GM21381 (cell line): ENCODE measurements at regions not wholly inside any gene's neighbourhood (a gene's known extent, or its start where the extent isn't known, plus 50 kb on each side); places are given as distances from the start of the nearest gene placed in this dataset.
A peak's percentile ranks its signal among the peaks of the same experiment; 100 is the strongest.
"Not testable (repeated sequence)": the region's sequence is repeated elsewhere in the genome, so short reads cannot be mapped to it uniquely, and the experiment has no call there.

ENCODE experiments used
- ATAC-seq: cut with Tn5 transposase; IDR thresholded peaks from one replicate; pipeline ENCODE4 v1.9.1; 2021; ENCODE audit warnings: mild to moderate bottlenecking, moderate library complexity; ENCODE audit not compliant: unreplicated experiment

DNA sequence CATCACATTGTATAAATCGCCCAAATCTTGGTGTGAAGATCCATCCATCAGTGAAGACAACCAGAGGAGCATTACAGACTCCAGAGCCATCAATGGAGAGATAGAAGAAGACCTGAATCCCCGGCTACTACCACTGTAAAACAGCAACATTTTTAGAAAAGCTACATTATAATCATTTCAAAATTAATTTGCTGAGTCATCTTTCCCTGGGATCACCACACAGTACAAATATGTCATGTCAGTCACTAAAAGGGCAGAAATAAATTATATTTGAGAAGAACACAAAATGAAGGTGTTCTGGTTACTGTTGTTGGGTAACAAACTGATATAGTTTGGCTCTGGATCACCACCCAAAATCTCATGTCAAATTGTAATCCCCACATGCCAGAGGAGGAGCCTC is 218.5 kb upstream of the STT3B start:
- no peak for ATAC-seq

DNA sequence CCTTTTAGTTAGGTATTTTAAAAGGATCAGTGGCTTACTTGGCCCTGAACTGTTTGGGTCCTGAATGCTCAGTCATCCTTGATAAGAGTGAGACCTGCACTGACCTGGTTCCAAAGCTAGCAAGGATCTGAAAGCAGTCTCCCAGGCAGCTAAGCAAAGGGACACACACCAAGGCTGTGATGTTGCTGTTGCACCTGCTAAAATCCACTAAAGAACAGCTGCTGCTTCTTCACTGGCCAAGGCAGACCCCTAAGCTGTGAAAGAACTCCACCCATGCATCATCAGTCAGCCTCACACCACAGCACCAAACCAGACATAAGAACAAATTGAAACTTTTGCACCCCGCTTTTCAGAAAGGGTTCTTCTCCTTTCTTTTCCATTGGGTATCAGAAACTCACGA is 213.4 kb upstream of the STT3B start:
- ATAC-seq: no peak

DNA sequence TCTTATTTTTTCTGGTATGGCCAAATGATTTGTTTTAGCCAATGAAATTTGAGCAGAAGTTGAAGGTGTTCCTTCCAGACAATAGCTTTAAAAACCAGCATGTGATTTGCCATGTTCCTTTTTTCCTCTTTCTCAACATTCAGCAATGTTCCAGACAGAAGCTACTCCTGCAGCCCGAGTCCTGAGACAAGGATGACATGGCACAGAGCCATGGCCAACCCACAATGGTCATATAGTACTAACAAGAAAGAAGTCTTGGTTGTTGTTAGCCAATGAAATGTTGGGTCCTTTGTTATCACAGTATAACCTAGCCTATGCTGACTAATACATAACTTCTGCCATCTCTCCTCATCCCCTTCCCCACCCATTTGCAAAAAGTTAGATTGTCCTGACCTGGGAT is 211.1 kb upstream of the STT3B start:
- no peak for ATAC-seq

DNA sequence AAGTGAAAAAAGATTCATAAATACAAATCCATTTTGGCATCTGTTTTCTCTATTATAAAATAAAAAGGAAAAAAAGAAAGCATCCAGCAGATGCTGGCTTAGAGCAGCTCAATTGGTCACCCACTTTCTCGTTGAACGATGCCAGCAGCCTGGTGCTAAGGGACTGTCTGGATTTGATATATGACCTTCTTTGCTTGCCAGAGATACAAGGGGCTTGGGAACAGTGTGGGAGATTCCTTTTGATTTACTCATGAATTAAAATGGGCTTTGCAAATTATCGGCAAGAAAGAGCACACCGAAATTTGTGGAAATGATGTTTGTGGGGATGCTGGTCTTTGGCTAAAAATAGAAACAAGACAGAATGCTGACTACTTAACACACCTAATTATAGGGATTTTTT is 210.3 kb upstream of the STT3B start:
- no peak for ATAC-seq

DNA sequence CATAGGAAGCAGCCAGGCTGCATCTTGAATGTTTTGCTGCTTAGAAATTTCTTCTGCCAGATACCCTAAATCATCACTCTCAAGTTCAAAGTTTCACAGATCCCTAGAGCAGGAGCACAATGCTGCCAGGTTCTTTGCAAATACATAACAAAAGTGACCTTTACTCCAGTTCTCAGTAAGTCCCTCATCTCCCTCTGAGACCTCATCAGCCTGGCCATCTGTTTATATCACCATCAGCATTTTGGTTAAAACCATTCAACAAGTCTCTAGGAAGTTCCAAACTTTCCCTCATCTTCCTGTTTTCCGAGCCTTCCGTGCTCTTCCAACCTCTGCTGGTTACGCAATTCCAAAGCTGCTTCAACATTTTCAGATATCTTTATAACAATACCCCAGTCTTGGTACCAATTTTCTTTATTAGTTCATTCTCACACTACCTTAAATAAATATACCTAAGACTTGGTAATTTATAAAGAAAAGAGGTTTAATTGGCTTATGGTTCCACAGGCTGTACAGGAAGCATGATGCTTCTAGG is 204.8 kb upstream of the STT3B start:
- ATAC-seq: not testable (repeated sequence)

DNA sequence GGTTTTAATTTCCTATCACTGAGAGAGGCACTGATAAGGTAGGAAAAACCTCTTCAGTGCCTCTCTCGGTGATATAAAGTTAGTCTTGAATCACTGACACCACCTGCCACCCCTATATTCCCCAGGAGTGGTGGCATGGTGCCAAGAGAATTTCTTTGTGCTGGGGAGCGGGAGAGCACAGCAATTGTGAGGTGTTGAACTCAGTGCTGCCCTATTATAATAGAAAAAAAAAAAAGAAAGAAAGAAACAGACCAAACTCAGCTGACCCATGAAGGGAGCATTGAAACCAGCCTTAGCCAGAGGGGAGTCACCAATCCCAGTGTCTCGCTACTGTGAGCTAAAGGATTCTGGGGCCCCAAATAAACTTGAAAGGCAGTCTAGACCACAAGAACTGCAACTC is 201.4 kb upstream of the STT3B start:
- ATAC-seq: no peak

DNA sequence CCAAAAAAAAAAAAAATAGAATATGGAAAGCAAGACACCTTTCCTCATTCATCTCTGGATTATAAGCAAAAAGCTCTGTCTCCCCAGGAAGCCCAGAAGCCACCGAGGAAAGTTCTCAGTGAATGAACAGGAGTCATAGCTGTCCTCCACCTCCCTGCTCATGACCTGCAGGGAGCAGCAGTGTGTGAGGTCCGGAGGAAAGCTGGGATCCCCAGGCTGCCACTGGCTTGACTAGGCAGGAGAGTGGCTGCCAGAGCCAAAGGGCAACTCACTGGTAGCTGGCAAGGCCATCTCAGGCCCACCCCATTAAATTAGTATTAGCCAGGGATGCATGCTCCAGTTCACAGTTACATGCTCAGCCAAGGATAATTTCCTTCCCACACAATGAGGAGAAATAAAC is 191.6 kb upstream of the STT3B start:
- ATAC-seq: no peak

DNA sequence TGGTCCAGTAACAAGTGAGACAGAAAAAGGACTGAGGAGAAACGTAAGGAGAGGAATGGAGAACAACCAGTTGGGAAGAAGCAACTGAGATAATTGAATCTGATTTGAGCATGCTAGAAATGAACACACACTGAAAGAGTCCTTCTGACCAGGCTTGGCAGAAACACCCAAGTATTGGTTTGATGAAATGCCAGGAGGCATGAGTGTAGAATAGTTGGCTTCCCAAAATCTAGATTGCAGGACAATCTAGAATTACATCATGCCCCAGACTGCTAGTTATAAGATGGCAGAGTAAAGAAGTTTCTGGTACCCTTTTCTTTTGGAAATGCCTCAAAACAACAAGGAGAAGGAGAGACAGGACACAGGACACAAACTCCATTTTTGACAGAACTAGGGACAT is 189.7 kb upstream of the STT3B start:
- ATAC-seq: no peak

DNA sequence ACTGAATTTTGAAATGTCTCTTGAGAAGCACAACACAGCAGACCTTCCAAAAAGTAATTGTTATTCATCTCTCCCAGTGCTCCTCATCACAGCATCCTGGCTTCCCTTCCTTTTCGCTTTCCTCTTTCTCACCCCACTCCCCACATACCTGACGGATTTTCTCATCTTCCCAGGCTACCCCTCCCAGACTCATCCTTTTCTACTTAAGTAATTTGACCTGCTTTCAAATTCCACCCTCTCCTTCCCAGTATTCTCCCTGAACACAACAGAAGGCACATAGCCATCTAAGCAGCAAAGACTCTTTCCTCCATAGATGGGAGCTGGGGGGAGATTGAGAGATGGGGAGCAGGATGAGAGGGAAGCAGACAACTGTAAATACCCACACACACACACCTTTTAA is 187.1 kb upstream of the STT3B start:
- no peak for ATAC-seq

DNA sequence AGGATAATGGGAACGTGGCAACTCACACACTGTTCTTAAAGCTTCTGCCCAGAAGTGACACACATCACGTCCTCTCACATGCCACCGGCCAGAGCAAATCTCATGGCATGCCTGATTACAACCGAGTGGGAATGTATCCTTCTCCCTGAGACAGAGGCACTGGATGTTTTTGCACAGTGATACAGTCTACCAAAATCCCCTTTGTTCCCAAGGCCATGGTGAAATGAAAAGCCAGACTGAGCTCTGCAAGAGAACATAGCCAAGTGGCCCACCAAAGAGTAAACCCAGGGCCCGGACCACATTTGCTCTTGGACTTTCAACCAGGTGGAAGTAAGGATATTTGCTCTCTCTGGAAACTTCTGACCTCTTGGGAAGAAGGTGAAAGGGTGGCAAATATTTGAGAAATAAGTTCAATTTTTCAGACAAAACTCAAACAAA is 186.2 kb upstream of the STT3B start:
- no peak for ATAC-seq

DNA sequence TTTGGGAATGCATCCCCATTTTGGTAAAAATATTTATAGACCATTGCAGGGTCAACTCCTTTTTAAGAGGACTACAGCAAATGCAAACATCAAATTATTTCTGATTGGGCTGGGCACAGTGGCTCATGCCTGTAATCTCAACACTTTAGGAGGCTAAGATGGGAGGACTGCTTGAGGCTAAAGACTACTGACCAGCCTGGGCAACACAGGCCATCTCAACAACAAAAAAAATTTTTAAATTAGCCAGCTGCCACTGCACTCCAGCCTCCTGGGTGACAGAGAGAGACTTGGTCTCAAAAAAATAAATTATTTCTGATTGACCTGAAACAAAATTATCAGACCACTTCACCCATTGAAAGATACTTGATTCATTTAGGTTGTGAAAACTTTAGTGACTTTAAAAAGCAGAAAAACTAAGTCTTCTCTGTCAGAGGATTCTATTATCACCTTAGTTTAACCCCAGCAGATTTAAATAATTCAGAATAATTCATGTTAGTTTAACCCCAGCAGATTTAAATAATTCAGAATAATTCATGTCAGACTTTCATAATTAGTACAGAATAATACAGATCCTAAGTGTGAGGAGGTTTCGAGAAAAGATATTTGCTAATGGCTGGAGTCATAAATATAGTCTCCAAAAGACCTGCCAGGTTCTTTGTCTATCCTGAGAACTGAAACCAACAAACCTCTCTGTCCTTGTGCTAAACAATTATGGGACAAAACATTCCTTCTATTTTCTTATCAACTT is 183.6 kb upstream of the STT3B start:
- no peak for ATAC-seq

DNA sequence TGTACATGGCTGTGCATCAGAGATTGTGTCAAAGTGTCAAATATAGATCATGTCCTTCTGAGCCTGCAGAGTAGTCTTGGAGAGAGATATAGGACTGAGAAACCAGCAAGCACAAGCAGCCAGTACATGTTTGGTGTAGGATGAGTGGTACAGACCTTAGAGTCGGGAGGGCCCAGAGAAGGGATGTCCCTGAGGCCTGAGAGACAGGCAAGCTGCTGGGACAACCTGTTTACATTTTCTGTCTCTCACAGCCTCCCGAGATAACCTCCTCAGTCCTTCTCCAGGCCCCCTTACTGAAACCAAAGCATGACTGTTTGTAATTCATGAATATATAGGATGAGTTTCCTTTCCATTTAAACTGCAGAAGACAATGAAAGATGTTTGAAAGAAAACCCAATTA is 182.4 kb upstream of the STT3B start:
- no peak for ATAC-seq

DNA sequence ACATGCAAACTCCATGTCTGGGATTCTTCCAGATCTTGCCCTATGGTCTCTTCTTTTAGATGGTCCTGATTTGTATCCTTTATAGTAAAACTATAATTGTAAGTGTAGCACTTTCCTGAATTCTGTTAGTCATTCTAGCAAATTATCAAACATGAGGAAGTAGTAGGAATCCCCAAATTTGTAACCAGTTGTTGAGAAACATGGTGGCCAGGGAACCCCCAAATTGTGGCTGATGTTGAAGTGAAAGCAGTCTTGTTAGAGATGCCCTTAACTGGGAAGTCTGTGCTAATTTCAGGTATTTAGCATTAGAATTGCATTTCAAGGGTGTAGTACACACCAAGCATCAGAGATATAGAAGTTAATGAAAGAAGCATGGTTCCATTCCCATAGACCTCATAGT is 180.4 kb upstream of the STT3B start:
- no peak for ATAC-seq

DNA sequence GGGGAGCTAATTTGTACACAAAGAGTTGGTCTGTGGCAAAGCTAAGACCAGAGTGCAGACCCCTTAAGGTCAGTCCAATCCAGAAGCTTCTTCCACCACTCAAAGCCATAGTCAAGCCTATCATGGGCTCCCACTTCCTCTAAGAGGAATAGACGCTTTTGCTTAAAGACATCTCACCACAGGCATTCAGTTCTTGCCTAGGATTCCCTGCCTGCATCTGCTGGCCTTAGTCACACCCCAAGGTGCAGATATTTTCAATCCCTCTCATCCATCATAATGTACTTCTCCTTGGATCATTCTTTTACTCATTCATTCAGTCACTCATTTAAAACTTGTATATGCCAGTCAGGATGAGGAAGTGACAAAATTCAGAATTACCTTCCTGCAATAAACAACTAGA is 179.6 kb upstream of the STT3B start:
- no peak for ATAC-seq

DNA sequence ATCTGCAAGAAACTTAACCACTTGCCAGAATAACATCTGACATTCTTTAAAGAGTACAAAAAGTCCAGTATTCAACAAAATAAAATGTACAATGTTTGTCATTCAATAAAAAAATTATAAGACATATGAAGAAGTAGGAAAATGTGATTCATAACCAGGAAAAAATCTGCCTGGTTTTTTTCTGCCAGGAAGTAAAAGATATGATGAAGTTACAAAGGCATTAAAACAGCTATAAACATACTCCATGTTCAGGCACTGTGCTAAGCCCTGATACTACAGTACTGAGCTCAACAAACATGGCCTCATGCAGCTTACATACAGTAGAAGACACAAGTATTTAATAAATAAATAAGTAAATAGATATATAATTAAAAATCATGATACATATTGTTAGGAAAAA is 178.4 kb upstream of the STT3B start:
- ATAC-seq: no peak

DNA sequence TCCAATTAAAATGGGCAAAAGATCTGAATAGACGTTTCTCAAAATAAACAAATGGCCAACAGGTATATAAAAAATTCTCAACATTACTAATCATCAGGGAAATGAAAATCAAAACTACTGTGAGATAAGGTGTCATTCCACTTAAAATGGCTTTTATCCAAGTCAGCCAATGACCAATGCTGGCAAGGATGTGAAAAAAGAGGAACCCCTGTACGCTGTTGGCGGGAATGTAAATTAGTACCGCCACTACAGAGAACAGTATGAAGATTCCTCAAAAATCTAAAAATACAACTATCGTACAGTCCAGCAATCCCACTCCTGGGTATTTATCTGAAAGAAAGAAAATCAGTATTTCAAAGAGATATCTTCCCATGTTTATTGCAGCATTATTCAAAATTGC is 176.9 kb upstream of the STT3B start:
- ATAC-seq: no peak

DNA sequence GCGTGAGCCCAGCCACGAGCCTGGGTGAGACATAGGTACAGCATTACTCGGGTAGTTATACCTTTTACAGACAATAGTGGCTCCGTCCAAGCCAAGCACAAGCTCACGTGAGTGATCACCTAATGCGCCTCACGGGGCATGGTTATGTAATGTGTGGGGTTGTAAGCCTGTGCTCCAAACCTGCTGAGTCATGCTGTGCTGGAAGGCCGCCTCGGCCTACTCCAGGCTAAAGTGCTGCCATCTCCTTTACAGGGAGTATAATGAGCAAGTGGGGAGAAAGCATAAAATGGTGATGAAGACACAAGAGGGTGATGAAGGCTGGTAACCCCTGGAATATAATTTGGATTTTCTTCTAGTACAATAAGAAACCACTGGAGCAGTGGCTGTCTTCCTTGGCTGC is 175.8 kb upstream of the STT3B start:
- no peak for ATAC-seq

DNA sequence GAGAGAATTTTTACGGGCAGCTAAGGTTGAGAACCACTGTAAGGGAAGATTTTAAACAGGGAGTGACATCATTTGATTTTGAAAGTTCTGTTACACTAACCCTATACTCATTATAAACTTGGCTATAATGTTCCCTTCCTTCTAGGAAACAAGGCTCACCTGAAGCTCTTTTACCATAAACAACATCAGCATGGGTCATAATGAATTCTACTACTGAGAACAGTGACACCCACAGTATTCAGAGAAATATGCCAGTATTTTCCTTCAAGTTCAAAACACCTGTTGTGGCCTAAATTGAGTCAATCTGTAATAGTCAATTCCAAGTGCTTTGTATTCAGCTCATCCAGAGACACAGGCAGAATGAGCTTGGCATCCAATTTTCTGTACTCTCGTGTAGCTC is 175.3 kb upstream of the STT3B start:
- no peak for ATAC-seq

DNA sequence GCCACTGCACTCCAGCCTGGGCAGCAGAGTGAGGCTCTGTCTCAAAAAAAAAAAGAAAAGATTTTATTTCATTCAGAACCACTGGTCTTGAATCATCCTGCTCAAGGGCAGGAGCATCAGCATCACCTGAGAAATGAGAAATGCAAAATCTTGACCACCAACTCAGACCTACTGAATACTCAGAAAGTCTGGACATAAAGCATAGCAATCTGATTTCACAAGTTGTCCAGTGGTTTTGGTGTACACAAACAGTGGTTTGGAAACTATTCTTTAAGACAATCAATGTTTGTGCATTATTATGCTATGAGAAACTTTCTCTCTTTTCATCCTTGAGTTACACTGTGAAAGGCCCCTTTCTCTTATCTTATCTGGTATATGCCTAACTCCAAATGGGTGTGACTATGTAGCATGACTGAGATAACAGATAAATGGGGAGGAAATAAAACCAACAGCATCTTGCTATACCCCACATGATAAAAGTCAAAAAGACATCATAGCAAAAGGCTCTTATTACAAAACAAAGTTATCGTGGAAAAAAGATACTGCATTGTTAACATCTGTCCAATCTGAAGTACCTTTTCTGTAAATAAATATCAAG is 174.2 kb upstream of the STT3B start:
- peak; percentile 63 for ATAC-seq

DNA sequence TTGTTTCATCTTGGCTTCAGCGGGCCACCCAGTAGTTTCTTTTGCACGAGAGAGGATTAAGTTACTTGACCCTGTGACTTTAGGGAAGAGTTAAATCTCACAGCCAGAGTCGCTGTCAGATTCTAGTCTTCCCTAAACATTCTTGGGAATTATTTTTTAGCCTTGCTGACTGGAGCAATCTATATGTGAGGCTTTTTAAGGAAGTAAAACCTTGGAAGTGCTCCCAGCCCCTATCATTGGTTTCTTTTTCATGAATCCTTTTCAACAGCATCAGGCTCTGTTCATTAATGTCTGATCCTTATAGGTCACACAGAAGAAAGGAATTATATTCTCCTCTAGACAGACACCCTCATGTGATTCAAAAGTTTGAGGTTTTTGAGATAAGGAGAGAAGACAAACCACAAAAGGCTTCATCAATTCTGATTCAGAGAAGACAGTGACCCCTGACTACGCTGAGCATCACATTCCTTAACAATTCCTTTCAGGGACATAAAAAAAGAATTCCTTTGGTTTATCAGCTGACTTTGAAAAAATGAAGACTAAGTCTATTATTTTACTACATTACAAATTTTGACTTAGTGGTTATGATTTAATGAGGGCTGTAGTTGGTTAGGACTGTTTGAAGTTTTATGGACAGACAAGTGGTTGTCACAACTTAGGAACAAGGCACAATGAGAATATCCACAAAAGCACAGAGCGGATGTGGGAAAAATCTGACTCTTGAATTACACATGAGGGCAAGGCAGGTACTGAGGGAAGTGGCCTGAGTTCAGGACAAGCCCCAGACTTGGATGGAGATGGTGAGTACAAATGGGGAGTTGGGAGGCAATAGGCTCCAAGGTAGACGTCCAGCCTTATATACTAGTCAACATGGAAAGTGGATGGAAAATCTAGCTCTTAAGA is 171.1 kb upstream of the STT3B start:
- ATAC-seq: no peak

DNA sequence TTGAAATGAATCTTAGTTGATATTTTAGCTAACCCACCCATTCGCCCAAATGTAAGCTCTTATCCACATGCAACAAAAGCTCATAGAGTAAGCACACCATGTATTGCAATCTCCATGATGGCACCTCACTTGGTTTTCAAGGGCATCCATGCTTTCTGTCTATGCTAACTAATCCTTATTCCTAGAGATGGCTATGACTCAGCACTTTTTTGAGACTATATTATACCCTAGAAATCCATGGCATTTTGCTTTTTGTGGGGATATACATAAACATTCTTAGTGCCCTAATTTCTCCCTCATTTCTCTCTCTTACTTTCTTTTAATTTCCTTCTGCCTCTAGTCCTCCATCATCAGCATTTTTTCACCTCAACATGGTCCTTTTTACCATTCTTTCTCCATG is 168.5 kb upstream of the STT3B start:
- ATAC-seq: no peak

DNA sequence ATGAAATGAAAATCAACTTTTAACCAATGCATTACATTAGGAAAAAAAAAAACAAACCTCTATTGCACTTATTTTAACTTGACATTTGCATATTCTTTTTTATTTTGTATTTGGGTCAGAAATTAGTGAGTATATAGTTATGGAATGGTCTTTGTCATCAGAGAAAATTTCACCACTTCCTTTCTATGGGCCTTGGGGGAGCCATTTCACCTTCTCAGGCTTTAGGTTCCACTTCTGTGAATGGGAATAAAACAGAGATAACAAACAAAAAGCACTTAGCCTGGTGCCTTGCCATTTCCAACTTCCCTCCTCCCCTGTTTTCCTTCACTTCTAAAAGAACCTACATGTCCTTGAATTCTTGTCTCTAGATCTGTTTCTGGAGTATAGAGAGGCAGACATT is 168.0 kb upstream of the STT3B start:
- no peak for ATAC-seq
